SK-N-SH (cell line): ENCODE measurements at regions not wholly inside any gene's neighbourhood (a gene's known extent, or its start where the extent isn't known, plus 50 kb on each side); places are given as distances from the start of the nearest gene placed in this dataset.

Experiments used
- FOXJ3 ChIP-seq: sonication (generic); formaldehyde crosslinking; IDR thresholded peaks from 2 replicates; pipeline ENCODE4 v1.5.1; 2020; ENCODE audit warnings: mild to moderate bottlenecking, missing genetic modification reagents
- MXI1 ChIP-seq: IDR thresholded peaks from 2 replicates; pipeline ENCODE4 v1.6.1; 2012; ENCODE audit warnings: mild to moderate bottlenecking, low read depth, low read length, improper control_type of control experiment
- POLR2AphosphoS5 ChIP-seq: IDR thresholded peaks from 2 replicates; pipeline ENCODE4 v1.6.1; 2012; ENCODE audit warnings: low read depth, low read length
- SIN3A ChIP-seq: IDR thresholded peaks from 2 replicates; pipeline ENCODE4 v1.6.1; 2012; ENCODE audit warnings: low read depth, mild to moderate bottlenecking, low read length, moderate library complexity, borderline replicate concordance
- SMC3 ChIP-seq: IDR thresholded peaks from 2 replicates; pipeline ENCODE4 v1.6.1; 2012; ENCODE audit warnings: low read depth, low read length, improper control_type of control experiment
- TAF1 ChIP-seq: IDR thresholded peaks from 2 replicates; pipeline ENCODE4 v1.6.1; 2012; ENCODE audit warnings: low read depth, mild to moderate bottlenecking, low read length, moderate library complexity, borderline replicate concordance
- YY1 ChIP-seq: IDR thresholded peaks from 2 replicates; pipeline ENCODE4 v1.4.0; 2012; ENCODE audit warnings: low read depth, mild to moderate bottlenecking
- TF ChIP-seq, protein P1 (sequence below): IDR thresholded peaks from 2 replicates; pipeline ENCODE4 v1.4.0; 2012; ENCODE audit warnings: low read depth, borderline replicate concordance
- TF ChIP-seq, protein P2 (sequence below): fragments of 200-600 bp; sonication (generic); IDR thresholded peaks from 2 replicates; pipeline ENCODE4 v1.6.1; 2017; ENCODE audit warnings: antibody characterized with exemption, mild to moderate bottlenecking, moderate library complexity

- TF ChIP-seq, protein P1, sequence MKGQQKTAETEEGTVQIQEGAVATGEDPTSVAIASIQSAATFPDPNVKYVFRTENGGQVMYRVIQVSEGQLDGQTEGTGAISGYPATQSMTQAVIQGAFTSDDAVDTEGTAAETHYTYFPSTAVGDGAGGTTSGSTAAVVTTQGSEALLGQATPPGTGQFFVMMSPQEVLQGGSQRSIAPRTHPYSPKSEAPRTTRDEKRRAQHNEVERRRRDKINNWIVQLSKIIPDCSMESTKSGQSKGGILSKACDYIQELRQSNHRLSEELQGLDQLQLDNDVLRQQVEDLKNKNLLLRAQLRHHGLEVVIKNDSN = no peak
- TF ChIP-seq TAF1 (no peak), FOXJ3 (CRISPR knock-in tag) (no peak), SMC3 (no peak), YY1 (no peak), POLR2AphosphoS5 (no peak), MXI1 (no peak), SIN3A (no peak)
- TF ChIP-seq, protein P2, sequence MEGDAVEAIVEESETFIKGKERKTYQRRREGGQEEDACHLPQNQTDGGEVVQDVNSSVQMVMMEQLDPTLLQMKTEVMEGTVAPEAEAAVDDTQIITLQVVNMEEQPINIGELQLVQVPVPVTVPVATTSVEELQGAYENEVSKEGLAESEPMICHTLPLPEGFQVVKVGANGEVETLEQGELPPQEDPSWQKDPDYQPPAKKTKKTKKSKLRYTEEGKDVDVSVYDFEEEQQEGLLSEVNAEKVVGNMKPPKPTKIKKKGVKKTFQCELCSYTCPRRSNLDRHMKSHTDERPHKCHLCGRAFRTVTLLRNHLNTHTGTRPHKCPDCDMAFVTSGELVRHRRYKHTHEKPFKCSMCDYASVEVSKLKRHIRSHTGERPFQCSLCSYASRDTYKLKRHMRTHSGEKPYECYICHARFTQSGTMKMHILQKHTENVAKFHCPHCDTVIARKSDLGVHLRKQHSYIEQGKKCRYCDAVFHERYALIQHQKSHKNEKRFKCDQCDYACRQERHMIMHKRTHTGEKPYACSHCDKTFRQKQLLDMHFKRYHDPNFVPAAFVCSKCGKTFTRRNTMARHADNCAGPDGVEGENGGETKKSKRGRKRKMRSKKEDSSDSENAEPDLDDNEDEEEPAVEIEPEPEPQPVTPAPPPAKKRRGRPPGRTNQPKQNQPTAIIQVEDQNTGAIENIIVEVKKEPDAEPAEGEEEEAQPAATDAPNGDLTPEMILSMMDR = no peak
Observed at GRCh38 chr22:22830193-22830592, 57.4 kb upstream of the IGLL5 start.
